ENCODE measurements at regions not wholly inside any gene's neighbourhood (a gene's known extent, or its start where the extent isn't known, plus 50 kb on each side); places are given as distances from the start of the nearest gene placed in this dataset.

GRCh38 chr6:72476051-72476450 is 145.8 kb upstream of the KCNQ5 start:
- TF ChIP-seq ELF4 (IDR thresholded peaks at IDR 0.05) (no peak), CTBP1 (IDR thresholded peaks at IDR 0.05; ENCODE audit: borderline replicate concordance) (no peak), HDGF (IDR thresholded peaks at IDR 0.05; ENCODE audit: borderline replicate concordance) (no peak), TARDBP (IDR thresholded peaks at IDR 0.05) (no peak), BHLHE40 (IDR thresholded peaks at IDR 0.05; ENCODE audit: borderline replicate concordance) (no peak), L3MBTL2 (conservative IDR thresholded peaks at IDR 0.05) (no peak), FOXK2 (IDR thresholded peaks at IDR 0.05) (no peak), PKNOX1 (IDR thresholded peaks at IDR 0.05) (no peak), FOXM1 (IDR thresholded peaks at IDR 0.05; ENCODE audit: borderline replicate concordance) (no peak), SP1 (IDR thresholded peaks at IDR 0.05) (no peak), ARNT (IDR thresholded peaks at IDR 0.05) (no peak), SUZ12 (IDR thresholded peaks at IDR 0.05) (no peak), ZNF384 (IDR thresholded peaks at IDR 0.05) (no peak), FOXA1 (IDR thresholded peaks at IDR 0.05) (no peak)
